Embryonic facial prominence (tissue), 1 donor: ENCODE measurements at regions not wholly inside any gene's neighbourhood (a gene's known extent, or its start where the extent isn't known, plus 50 kb on each side); places are given as distances from the start of the nearest gene placed in this dataset.
A peak's percentile ranks its signal among the peaks of the same experiment; 100 is the strongest.
"Not testable (repeated sequence)": the region's sequence is repeated elsewhere in the genome, so short reads cannot be mapped to it uniquely, and the experiment has no call there.

Source experiments
- DNase-seq: peaks from one replicate; pipeline ENCODE4 v3.0.0-alpha.2; 2016; ENCODE audit errors: extremely low spot score

GRCh38 chr19:56894626-56895025 is 54.1 kb upstream of the PEG3 start:
- no peak for DNase-seq

GRCh38 chr19:56896095-56896494 is 55.6 kb upstream of the PEG3 start:
- no peak for DNase-seq

- no peak for DNase-seq
These were observed 59.4 kb upstream of the PEG3 start for GRCh38 chr19:56899943-56900342.

- peak; percentile 93 for DNase-seq
These were observed 60.1 kb upstream of the PEG3 start for GRCh38 chr19:56900573-56901097.

- peak; percentile 33 for DNase-seq
These were observed 65.2 kb upstream of the PEG3 start for GRCh38 chr19:56905631-56906150.

- DNase-seq, result no peak
These were observed 72.0 kb upstream of the PEG3 start for GRCh38 chr19:56912401-56913112.

- DNase-seq, result not testable (repeated sequence)
These were observed 72.6 kb upstream of the PEG3 start for GRCh38 chr19:56913113-56913455.

- no peak for DNase-seq
These were observed 76.0 kb upstream of the PEG3 start for GRCh38 chr19:56916528-56916927.

GRCh38 chr19:56917529-56917928 is 77.0 kb upstream of the PEG3 start:
- DNase-seq, result no peak

GRCh38 chr19:56917998-56918397 is 77.5 kb upstream of the PEG3 start:
- peak; percentile 16 for DNase-seq

GRCh38 chr19:56918682-56919307 is 78.3 kb upstream of the PEG3 start:
- DNase-seq, result no peak

- no peak for DNase-seq
These were observed 78.9 kb upstream of the PEG3 start for GRCh38 chr19:56919308-56919995.

- not testable (repeated sequence) for DNase-seq
These were observed 85.6 kb upstream of the PEG3 start for GRCh38 chr19:56926094-56926493.

- DNase-seq, result no peak
These were observed 86.8 kb upstream of the PEG3 start for GRCh38 chr19:56927294-56927693.

- no peak for DNase-seq
These were observed 87.3 kb upstream of the PEG3 start for GRCh38 chr19:56927791-56928207.

GRCh38 chr19:56930647-56931535 is 90.4 kb upstream of the PEG3 start:
- DNase-seq, result no peak

GRCh38 chr19:56933014-56933705 is 92.6 kb upstream of the PEG3 start:
- DNase-seq, result no peak

- DNase-seq, result no peak
These were observed 94.0 kb upstream of the PEG3 start for GRCh38 chr19:56934438-56935090.

- DNase-seq, result no peak
These were observed 99.4 kb upstream of the PEG3 start for GRCh38 chr19:56939951-56940350.

- DNase-seq, result no peak
These were observed 102.2 kb upstream of the PEG3 start for GRCh38 chr19:56942756-56943155.
